ENCODE measurements at regions not wholly inside any gene's neighbourhood (a gene's known extent, or its start where the extent isn't known, plus 50 kb on each side); places are given as distances from the start of the nearest gene placed in this dataset.

DNA sequence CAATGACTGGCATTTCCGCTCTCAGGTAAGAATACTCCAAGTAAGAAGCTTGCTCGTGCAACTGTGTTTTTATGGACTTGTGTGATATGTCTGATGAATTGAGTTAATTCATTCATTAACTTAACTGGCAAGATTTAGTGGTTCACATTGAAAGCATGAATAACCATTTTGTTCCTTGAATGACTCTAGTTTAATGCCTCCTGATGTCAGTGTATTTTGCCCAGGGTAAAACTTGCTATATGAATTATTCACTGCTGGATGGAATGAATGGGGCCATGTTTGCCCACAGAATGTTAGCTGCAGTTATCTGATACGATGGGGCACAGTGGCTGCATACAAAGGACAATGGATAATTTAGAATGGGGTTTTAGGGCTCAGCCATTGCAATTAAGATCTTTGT, 124.1 kb downstream of the ZNF365 start:
- TF ChIP-seq, protein P1, sequence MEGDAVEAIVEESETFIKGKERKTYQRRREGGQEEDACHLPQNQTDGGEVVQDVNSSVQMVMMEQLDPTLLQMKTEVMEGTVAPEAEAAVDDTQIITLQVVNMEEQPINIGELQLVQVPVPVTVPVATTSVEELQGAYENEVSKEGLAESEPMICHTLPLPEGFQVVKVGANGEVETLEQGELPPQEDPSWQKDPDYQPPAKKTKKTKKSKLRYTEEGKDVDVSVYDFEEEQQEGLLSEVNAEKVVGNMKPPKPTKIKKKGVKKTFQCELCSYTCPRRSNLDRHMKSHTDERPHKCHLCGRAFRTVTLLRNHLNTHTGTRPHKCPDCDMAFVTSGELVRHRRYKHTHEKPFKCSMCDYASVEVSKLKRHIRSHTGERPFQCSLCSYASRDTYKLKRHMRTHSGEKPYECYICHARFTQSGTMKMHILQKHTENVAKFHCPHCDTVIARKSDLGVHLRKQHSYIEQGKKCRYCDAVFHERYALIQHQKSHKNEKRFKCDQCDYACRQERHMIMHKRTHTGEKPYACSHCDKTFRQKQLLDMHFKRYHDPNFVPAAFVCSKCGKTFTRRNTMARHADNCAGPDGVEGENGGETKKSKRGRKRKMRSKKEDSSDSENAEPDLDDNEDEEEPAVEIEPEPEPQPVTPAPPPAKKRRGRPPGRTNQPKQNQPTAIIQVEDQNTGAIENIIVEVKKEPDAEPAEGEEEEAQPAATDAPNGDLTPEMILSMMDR (conservative IDR thresholded peaks at IDR 0.05 in 1 of 2, IDR thresholded peaks at IDR 0.05 in 1 of 2; ENCODE audit: extremely low read depth in 1 of 2, insufficient read depth in 1 of 2, low read depth in 1 of 2, low read length in 2 of 2) = no peak
- TF ChIP-seq EZH2 (IDR thresholded peaks at IDR 0.05; ENCODE audit: borderline replicate concordance, low read length) = no peak
